Keratinocyte (primary cell): ENCODE measurements at regions not wholly inside any gene's neighbourhood (a gene's known extent, or its start where the extent isn't known, plus 50 kb on each side); places are given as distances from the start of the nearest gene placed in this dataset.

Experiments
- DNase-seq: peaks from one replicate; pipeline ENCODE4 v3.0.0-alpha.2; 2011; ENCODE audit warnings: low read depth, missing footprints, low spot score
- FAIRE-seq: peaks from 2 replicates; lab custom pipeline; 2011; peaks lifted over from hg19 to GRCh38; lab: Jason Lieb, UNC
- H2AFZ ChIP-seq: 2 replicates; pipeline ENCODE4 v1.6.0; 2012; ENCODE audit warnings: low read length, control low read depth, inconsistent platforms; ENCODE audit not compliant: control insufficient read depth
- H3K27ac ChIP-seq: 2 replicates; pipeline ENCODE4 v1.5.1; 2011; ENCODE audit warnings: low read length; ENCODE audit not compliant: control insufficient read depth, insufficient read depth
- H3K27me3 ChIP-seq: 3 replicates; pipeline ENCODE4 v1.6.0; 2011; ENCODE audit warnings: low read length; ENCODE audit not compliant: control insufficient read depth, insufficient read depth; ENCODE audit errors: extremely low read depth
- H3K36me3 ChIP-seq, 2 experiments: 2 replicates in 1 of 2; 3 replicates in 1 of 2; pipeline ENCODE4 v1.5.1; 2011; ENCODE audit warnings: low read length in 2 of 2, mild to moderate bottlenecking in 1 of 2; ENCODE audit not compliant: control insufficient read depth in 2 of 2, insufficient read depth in 2 of 2; ENCODE audit errors: extremely low read depth in 1 of 2
- H3K4me1 ChIP-seq: 3 replicates; pipeline ENCODE4 v1.5.1; 2011; ENCODE audit warnings: low read length; ENCODE audit not compliant: control insufficient read depth, insufficient read depth; ENCODE audit errors: extremely low read depth
- H3K4me2 ChIP-seq: 3 replicates; pipeline ENCODE4 v1.6.0; 2011; ENCODE audit warnings: low read depth, low read length; ENCODE audit not compliant: control insufficient read depth, insufficient read depth; ENCODE audit errors: extremely low read depth
- H3K4me3 ChIP-seq, 3 experiments: fragments of 200-600 bp in 1 of 3; sonication (generic) in 1 of 3; 2 replicates in 2 of 3; 3 replicates in 1 of 3; pipeline ENCODE4 v1.5.1; 2011 to 2016; ENCODE audit warnings: low read length in 3 of 3, mild to moderate bottlenecking in 3 of 3, control low read depth in 2 of 3, inconsistent platforms in 1 of 3, low read depth in 1 of 3, mixed read lengths in 1 of 3, mixed run types in 1 of 3, moderate library complexity in 1 of 3; ENCODE audit not compliant: control insufficient read depth in 2 of 3, insufficient read depth in 2 of 3; ENCODE audit errors: extremely low read depth in 1 of 3
- H3K79me2 ChIP-seq: 2 replicates; pipeline ENCODE4 v1.6.0; 2012; ENCODE audit warnings: low read length; ENCODE audit not compliant: control insufficient read depth, insufficient read depth
- H3K9ac ChIP-seq: 3 replicates; pipeline ENCODE4 v1.6.0; 2011; ENCODE audit warnings: low read length; ENCODE audit not compliant: control insufficient read depth, insufficient read depth; ENCODE audit errors: extremely low read depth
- H3K9me1 ChIP-seq: 3 replicates; pipeline ENCODE4 v1.6.0; 2011; ENCODE audit warnings: low read length; ENCODE audit not compliant: control insufficient read depth, insufficient read depth; ENCODE audit errors: extremely low read depth
- H3K9me3 ChIP-seq: 2 replicates; pipeline ENCODE4 v1.5.1; 2012; ENCODE audit warnings: low read depth, low read length; ENCODE audit not compliant: control insufficient read depth
- H4K20me1 ChIP-seq: 3 replicates; pipeline ENCODE4 v1.6.0; 2011; ENCODE audit warnings: low read length; ENCODE audit not compliant: control insufficient read depth, insufficient read depth; ENCODE audit errors: extremely low read depth
- CTCF ChIP-seq, 3 experiments: IDR thresholded peaks in 1 of 3; conservative IDR thresholded peaks in 1 of 3; optimal IDR thresholded peaks in 1 of 3; 2 replicates in 2 of 3; 3 replicates in 1 of 3; pipeline versions ENCODE3 to v1.5.1; 2011; ENCODE audit warnings: low read length in 3 of 3, mild to moderate bottlenecking in 3 of 3, moderate library complexity in 2 of 3, control low read depth in 1 of 3, inconsistent platforms in 1 of 3; ENCODE audit not compliant: insufficient read depth in 2 of 3; ENCODE audit errors: extremely low read depth in 1 of 3
- EZH2 ChIP-seq: IDR thresholded peaks from one replicate; pipeline ENCODE4 v1.6.1; 2012; ENCODE audit warnings: inconsistent platforms, mild to moderate bottlenecking, low read length, moderate library complexity
- dilution Hi-C: fragments of 300-500 bp; cut with MboI; formaldehyde crosslinking; loops from one replicate; pipeline ENCODE4 v1.7.0; 2020; ENCODE audit warnings: low sequenced_read_pairs; ENCODE audit not compliant: extremely low pct_ligation_motif_present

GRCh38 chr4:19575924-19576323 lies 675.8 kb upstream of the SLIT2 start:
- Histone ChIP-seq H3K4me2 (no peak overlapping the region), H3K27ac (no peak overlapping the region), H3K9me3 (no peaks in the 10 kb centered on the region), H3K4me1 (no peaks in the 10 kb centered on the region), H2AFZ (peak overlapping the region; percentile 6), H4K20me1 (no peaks in the 10 kb centered on the region), H3K36me3 (no peaks in the 10 kb centered on the region), H3K4me3 (no peak overlapping the region), H3K9ac (no peak overlapping the region), H3K79me2 (no peaks in the 10 kb centered on the region), H3K9me1 (no peaks in the 10 kb centered on the region), H3K27me3 (no peaks in the 10 kb centered on the region)
- TF ChIP-seq CTCF (optimal IDR thresholded peaks at IDR 0.05 in 1 of 3, IDR thresholded peaks at IDR 0.05 in 1 of 3, conservative IDR thresholded peaks at IDR 0.05 in 1 of 3; ENCODE audit: extremely low read depth in 1 of 3, insufficient read depth in 2 of 3, low read length in 3 of 3), result no peak
- TF ChIP-seq EZH2, result no peak
- no peak for DNase-seq
- dilution Hi-C loops, result no loop called here
- no peak for FAIRE-seq

GRCh38 chr4:19566041-19566440 lies 685.7 kb upstream of the SLIT2 start:
- Histone ChIP-seq H3K79me2 (no peaks in the 10 kb centered on the region), H2AFZ (no peak overlapping the region), H3K4me2 (no peak overlapping the region), H3K4me3 (no peak overlapping the region), H4K20me1 (no peaks in the 10 kb centered on the region), H3K36me3 (no peaks in the 10 kb centered on the region), H3K4me1 (no peaks in the 10 kb centered on the region), H3K9me1 (no peaks in the 10 kb centered on the region), H3K9me3 (no peaks in the 10 kb centered on the region), H3K9ac (no peak overlapping the region), H3K27me3 (no peaks in the 10 kb centered on the region), H3K27ac (no peak overlapping the region)
- TF ChIP-seq CTCF (optimal IDR thresholded peaks at IDR 0.05 in 1 of 3, IDR thresholded peaks at IDR 0.05 in 1 of 3, conservative IDR thresholded peaks at IDR 0.05 in 1 of 3; ENCODE audit: extremely low read depth in 1 of 3, insufficient read depth in 2 of 3, low read length in 3 of 3) (no peak), EZH2 (no peak)
- DNase-seq, result no peak
- dilution Hi-C loops, result no loop called here
- FAIRE-seq, result no peak
